K562 (cell line): ENCODE measurements at regions not wholly inside any gene's neighbourhood (a gene's known extent, or its start where the extent isn't known, plus 50 kb on each side); places are given as distances from the start of the nearest gene placed in this dataset.

Source experiments
- ATAC-seq: fragments of 200-7000 bp; cut with Tn5 transposase; 3 replicates; pipeline ENCODE4 v1.9.1; 2020; ENCODE audit warnings: moderate library complexity
- BruUV-seq: library from RNA; stranded (reverse); fragments of 400-500 nt; replicated peaks from 2 replicates; lab custom pipeline; 2021; lab: Mats Ljungman, UMichigan
- CTCF ChIA-PET: fragments of 300-600 bp; formaldehyde crosslinking; extraction: SDS; loops from one replicate; lab custom pipeline; 2021; ENCODE audit warnings: low intra/inter-chr PET ratio; lab: Yijun Ruan, JAX
- POLR2A ChIA-PET: fragments of 300-600, 350-650 bp; sonication (Branson Sonifier 250); formaldehyde crosslinking; extraction: SDS; loops from one replicate; lab custom pipeline; 2021; ENCODE audit warnings: antibody characterized with exemption, inconsistent platforms; lab: Yijun Ruan, JAX
- DNase-seq, 4 experiments: peaks; one replicate each; pipeline versions ENCODE4 v3.0.0 to v3.0.0-alpha.2; 2011 to 2018; ENCODE audit warnings: low spot score in 3 of 4, mixed read lengths in 3 of 4; ENCODE audit errors: extremely low read depth in 1 of 4
- FAIRE-seq: peaks from 2 replicates; lab custom pipeline; 2011; peaks lifted over from hg19 to GRCh38; lab: Jason Lieb, UNC
- H2AFZ ChIP-seq: 2 replicates; pipeline ENCODE4 v1.6.0; 2011; ENCODE audit warnings: low read depth, low read length, control low read depth, inconsistent platforms
- H3K27ac ChIP-seq: fragments of 200-600 bp; 3 replicates; pipeline ENCODE4 v1.8.0; 2011; ENCODE audit warnings: low read depth, mild to moderate bottlenecking, control low read depth, inconsistent platforms, low read length, moderate library complexity, mixed read lengths; ENCODE audit errors: extremely low read depth
- H3K27me3 ChIP-seq, 2 experiments: fragments of 300-600 bp in 1 of 2; 2 replicates in 1 of 2; 3 replicates in 1 of 2; pipeline versions ENCODE4 v1.6.0 to v1.8.0; 2011; ENCODE audit warnings: inconsistent platforms in 2 of 2, low read length in 2 of 2, mild to moderate bottlenecking in 1 of 2, mixed read lengths in 1 of 2, moderate library complexity in 1 of 2; ENCODE audit not compliant: control insufficient read depth in 2 of 2, insufficient read depth in 2 of 2
- H3K36me3 ChIP-seq: fragments of 300-600 bp; 3 replicates; pipeline ENCODE4 v1.8.0; 2011; ENCODE audit warnings: mild to moderate bottlenecking, low read length, inconsistent platforms; ENCODE audit not compliant: control insufficient read depth, insufficient read depth
- H3K4me1 ChIP-seq, 2 experiments: fragments of 200-600 bp in 1 of 2; replicated peaks in 1 of 2; 2 replicates in 1 of 2; 3 replicates in 1 of 2; pipeline versions ENCODE4 v1.5.1 to v1.8.0; 2011; ENCODE audit warnings: inconsistent platforms in 2 of 2, low read length in 2 of 2, mild to moderate bottlenecking in 1 of 2, mixed read lengths in 1 of 2, moderate library complexity in 1 of 2; ENCODE audit not compliant: control insufficient read depth in 2 of 2, insufficient read depth in 2 of 2
- H3K4me2 ChIP-seq: 2 replicates; pipeline ENCODE4 v1.6.1; 2011; ENCODE audit warnings: low read length, control low read depth, inconsistent platforms, mixed read lengths; ENCODE audit not compliant: insufficient read depth
- H3K4me3 ChIP-seq: fragments of 200-600 bp; sonication (generic), shearing (Covaris generic); 2 replicates; pipeline ENCODE4 v1.5.1; 2016; ENCODE audit warnings: control low read depth, inconsistent platforms
- H3K79me2 ChIP-seq: fragments of 200-600 bp; 3 replicates; pipeline ENCODE4 v1.8.0; 2011; ENCODE audit warnings: low read length, inconsistent platforms; ENCODE audit not compliant: control insufficient read depth, insufficient read depth
- H3K9ac ChIP-seq, 2 experiments: 2 replicates each; pipeline versions ENCODE4 v1.6.0 to v1.6.1; 2011; ENCODE audit warnings: low read depth in 2 of 2, low read length in 2 of 2, control low read depth in 1 of 2, inconsistent platforms in 1 of 2, mild to moderate bottlenecking in 1 of 2, mixed read lengths in 1 of 2; ENCODE audit not compliant: insufficient read depth in 1 of 2
- H3K9me1 ChIP-seq: one replicate; pipeline ENCODE4 v1.6.0; 2011; ENCODE audit warnings: inconsistent platforms, mild to moderate bottlenecking, low read length, moderate library complexity; ENCODE audit not compliant: control insufficient read depth, insufficient read depth
- H3K9me3 ChIP-seq: replicated peaks from 2 replicates; pipeline ENCODE4 v1.5.1; 2011; ENCODE audit warnings: low read depth, low read length, inconsistent platforms; ENCODE audit not compliant: control insufficient read depth, insufficient read depth
- H4K20me1 ChIP-seq: replicated peaks from 2 replicates; pipeline ENCODE4 v1.6.1; 2011; ENCODE audit warnings: low read length, inconsistent platforms, mixed read lengths; ENCODE audit not compliant: control insufficient read depth, insufficient read depth
- ATF1 ChIP-seq, 2 experiments: fragments of 450-650 bp in 1 of 2; IDR thresholded peaks; 2 replicates each; pipeline ENCODE4 v1.6.1; 2016; ENCODE audit warnings: missing compliant biosample characterization in 1 of 2, missing genetic modification characterization in 1 of 2
- DPF2 ChIP-seq: fragments of 450-650 bp; IDR thresholded peaks from 2 replicates; pipeline ENCODE4 v1.6.1; 2016
- ESRRA ChIP-seq: fragments of 450-650 bp; IDR thresholded peaks from 2 replicates; pipeline ENCODE4 v1.6.1; 2014; ENCODE audit warnings: low read depth, mild to moderate bottlenecking, moderate library complexity, borderline replicate concordance
- HNRNPUL1 ChIP-seq: fragments of 200-400 bp; formaldehyde crosslinking; IDR thresholded peaks from 2 replicates; pipeline ENCODE4 v1.6.1; 2017; ENCODE audit warnings: low read length
- MBD2 ChIP-seq: sonication (generic); IDR thresholded peaks from 2 replicates; pipeline ENCODE4 v1.6.1; 2016; ENCODE audit warnings: low read depth, borderline replicate concordance
- PRMT5 ChIP-seq: sonication (generic); formaldehyde crosslinking; IDR thresholded peaks from 2 replicates; pipeline ENCODE4 v1.5.0; 2020; ENCODE audit warnings: missing genetic modification reagents
- ZNF398 ChIP-seq: fragments of 250-450 bp; sonication (Bioruptor Pico); IDR thresholded peaks from 2 replicates; pipeline ENCODE4 v1.8.0; 2021; ENCODE audit warnings: moderate library complexity, mild to moderate bottlenecking, inconsistent platforms
- ZNF444 ChIP-seq: fragments of 250-450 bp; sonication (Bioruptor Pico); IDR thresholded peaks from 2 replicates; pipeline ENCODE4 v1.4.0; 2020; ENCODE audit warnings: mild to moderate bottlenecking, moderate library complexity
- ZNF583 ChIP-seq: fragments of 250-450 bp; sonication (Bioruptor Pico); IDR thresholded peaks from 2 replicates; pipeline ENCODE4 v1.4.0; 2020
- WGBS: fragments of 100-300 bp; shearing (Covaris generic); methylation state at CpG from one replicate; pipeline ENCODE4 v1.1.6; 2016; ENCODE audit warnings: low coverage, mixed read lengths; ENCODE audit not compliant: insufficient coverage; ENCODE audit errors: missing lambda C conversion rate; 5-methylcytosine and 5-hydroxymethylcytosine counted together
- in situ Hi-C: fragments of 300-500 bp; cut with MboI; formaldehyde crosslinking; loops from 4 replicates; pipeline ENCODE4 v1.15.0; 2018; ENCODE audit warnings: inconsistent platforms, mixed read lengths
- intact Hi-C: fragments of 100-400 bp; cut with micrococcal nuclease; formaldehyde crosslinking; loops from 2 replicates; pipeline ENCODE4 v1.14.2; 2022

GRCh38 chr13:70923863-70924752 is 815.9 kb upstream of the KLHL1 start:
- Histone ChIP-seq H3K27me3 (no peaks in the 10 kb centered on the region), H3K4me2 (no peak overlapping the region), H3K4me1 (no peaks in the 10 kb centered on the region), H4K20me1 (no peaks in the 10 kb centered on the region), H3K79me2 (no peaks in the 10 kb centered on the region), H3K27ac (no peak overlapping the region), H2AFZ (no peak overlapping the region), H3K9me1 (no peaks in the 10 kb centered on the region), H3K4me3 (no peak overlapping the region), H3K9ac (no peak overlapping the region), H3K36me3 (no peaks in the 10 kb centered on the region), H3K9me3 (no peaks in the 10 kb centered on the region)
- 0% methylated on average over 10 of the region's 38 CpGs for WGBS
- BruUV-seq: no TSS peak
- ChIA-PET CTCF (no interaction called here), POLR2A (no interaction called here)
- in situ Hi-C loops: no loop called here
- DNase-seq (no peak), ATAC-seq (no peak), FAIRE-seq (no peak)
- intact Hi-C loops: no loop called here
- no peak for TF ChIP-seq HNRNPUL1
- no peak for TF ChIP-seq ZNF583 (CRISPR knock-in tag)
- no peak for TF ChIP-seq ESRRA
- TF ChIP-seq ZNF444 (CRISPR knock-in tag): no peak
- no peak for TF ChIP-seq MBD2
- no peak for TF ChIP-seq PRMT5 (CRISPR knock-in tag)
- no peak for TF ChIP-seq DPF2
- TF ChIP-seq ATF1 (CRISPR knock-in tag; IDR thresholded peaks at IDR 0.05): no peak
- TF ChIP-seq ATF1 (tag; IDR thresholded peaks at IDR 0.05): no peak
- TF ChIP-seq ZNF398 (CRISPR knock-in tag): no peak
